ENCODE measurements at regions not wholly inside any gene's neighbourhood (a gene's known extent, or its start where the extent isn't known, plus 50 kb on each side); places are given as distances from the start of the nearest gene placed in this dataset.

GRCh38 chr4:1499465-1499864 lies 93.2 kb upstream of the NKX1-1 start:
- Mint-ChIP-seq H3K9me3 (ENCODE audit: low read depth) (no peaks in the 10 kb centered on the region), H3K27me3 (no peaks in the 10 kb centered on the region), H3K36me3 (no peaks in the 10 kb centered on the region), H3K27ac (no peak overlapping the region), H3K4me1 (no peaks in the 10 kb centered on the region), H3K4me3 (no peak overlapping the region)
- DNase-seq: no peak
- CTCF ChIA-PET: no interaction called here
- no peak for ATAC-seq

GRCh38 chr4:1497189-1497801 lies 91.1 kb upstream of the NKX1-1 start:
- CTCF ChIA-PET: no interaction called here

GRCh38 chr4:1496116-1496642 lies 89.9 kb upstream of the NKX1-1 start:
- Mint-ChIP-seq H3K9me3 (ENCODE audit: low read depth) (no peaks in the 10 kb centered on the region), H3K36me3 (no peaks in the 10 kb centered on the region), H3K27ac (no peak overlapping the region), H3K4me1 (no peaks in the 10 kb centered on the region), H3K27me3 (no peaks in the 10 kb centered on the region), H3K4me3 (no peak overlapping the region)
- DNase-seq (no peak), ATAC-seq (no peak)
- CTCF ChIA-PET: no interaction called here

More at GRCh38 chr4:1497189-1497801, 91.1 kb upstream of the NKX1-1 start:
- Mint-ChIP-seq H3K4me3 (no peak overlapping the region), H3K27me3 (no peaks in the 10 kb centered on the region), H3K27ac (no peak overlapping the region), H3K9me3 (ENCODE audit: low read depth) (no peaks in the 10 kb centered on the region), H3K36me3 (no peaks in the 10 kb centered on the region), H3K4me1 (no peaks in the 10 kb centered on the region)
- DNase-seq (no peak), ATAC-seq (no peak)

GRCh38 chr4:1495416-1496115 lies 89.3 kb upstream of the NKX1-1 start:
- DNase-seq (no peak), ATAC-seq (no peak)
- Mint-ChIP-seq H3K4me1 (no peaks in the 10 kb centered on the region), H3K27me3 (no peaks in the 10 kb centered on the region), H3K9me3 (ENCODE audit: low read depth) (no peaks in the 10 kb centered on the region), H3K4me3 (no peak overlapping the region), H3K36me3 (no peaks in the 10 kb centered on the region), H3K27ac (no peak overlapping the region)
- CTCF ChIA-PET: no interaction called here

- no peak for ATAC-seq
- Mint-ChIP-seq H3K27ac (no peak overlapping the region), H3K4me3 (no peak overlapping the region), H3K4me1 (no peaks in the 10 kb centered on the region), H3K9me3 (ENCODE audit: low read depth) (no peaks in the 10 kb centered on the region), H3K36me3 (no peaks in the 10 kb centered on the region), H3K27me3 (no peaks in the 10 kb centered on the region)
- CTCF ChIA-PET: no interaction called here
- DNase-seq: no peak
These were observed 88.4 kb upstream of the NKX1-1 start for GRCh38 chr4:1494416-1495315.

GRCh38 chr4:1493540-1494287 lies 87.5 kb upstream of the NKX1-1 start:
- no peak for DNase-seq
- no peak for ATAC-seq
- Mint-ChIP-seq H3K4me1 (no peaks in the 10 kb centered on the region), H3K4me3 (no peak overlapping the region), H3K36me3 (no peaks in the 10 kb centered on the region), H3K27ac (no peak overlapping the region), H3K9me3 (ENCODE audit: low read depth) (no peaks in the 10 kb centered on the region), H3K27me3 (no peaks in the 10 kb centered on the region)
- CTCF ChIA-PET: no interaction called here

GRCh38 chr4:1492651-1493539 lies 86.7 kb upstream of the NKX1-1 start:
- Mint-ChIP-seq H3K4me3 (no peak overlapping the region), H3K4me1 (no peaks in the 10 kb centered on the region), H3K27ac (no peak overlapping the region), H3K27me3 (no peaks in the 10 kb centered on the region), H3K9me3 (ENCODE audit: low read depth) (no peaks in the 10 kb centered on the region), H3K36me3 (no peaks in the 10 kb centered on the region)
- ATAC-seq (no peak), DNase-seq (no peak)
- CTCF ChIA-PET: no interaction called here

GRCh38 chr4:1492142-1492457 lies 85.9 kb upstream of the NKX1-1 start:
- DNase-seq (no peak), ATAC-seq (no peak)

GRCh38 chr4:1491328-1492141 lies 85.3 kb upstream of the NKX1-1 start:
- CTCF ChIA-PET: interaction anchor here (0.5 kb wide), 1 partner anchor 423 kb away, joined by 3 read pairs; no protein-coding TSS in a partner anchor
- no peak overlapping the region for H3K27ac Mint-ChIP-seq
- no peaks in the 10 kb centered on the region for H3K4me1 Mint-ChIP-seq
- no peak for ATAC-seq
- H3K27me3 Mint-ChIP-seq: peaks cover under 1% of the 10 kb centered on the region
- H3K36me3 Mint-ChIP-seq: no peaks in the 10 kb centered on the region
- no peak for DNase-seq
- H3K4me3 Mint-ChIP-seq: no peak overlapping the region
- peaks cover under 1% of the 10 kb centered on the region for H3K9me3 Mint-ChIP-seq (ENCODE audit: low read depth)

More at GRCh38 chr4:1492142-1492457, 85.9 kb upstream of the NKX1-1 start:
- H3K4me1 Mint-ChIP-seq: no peaks in the 10 kb centered on the region
- H3K4me3 Mint-ChIP-seq: no peak overlapping the region
- H3K9me3 Mint-ChIP-seq (ENCODE audit: low read depth): no peaks in the 10 kb centered on the region
- CTCF ChIA-PET: no interaction called here
- H3K36me3 Mint-ChIP-seq: no peaks in the 10 kb centered on the region
- H3K27me3 Mint-ChIP-seq: no peaks in the 10 kb centered on the region
- no peak overlapping the region for H3K27ac Mint-ChIP-seq

- no peak for DNase-seq
- Mint-ChIP-seq H3K36me3 (peaks cover 4% of the 10 kb centered on the region), H3K9me3 (ENCODE audit: low read depth) (peaks cover 7% of the 10 kb centered on the region), H3K4me1 (no peaks in the 10 kb centered on the region), H3K4me3 (no peak overlapping the region), H3K27ac (no peak overlapping the region), H3K27me3 (peaks cover 2% of the 10 kb centered on the region)
- CTCF ChIA-PET: interaction anchor here (0.5 kb wide), 1 partner anchor 424 kb away, joined by 3 read pairs; no protein-coding TSS in a partner anchor
- ATAC-seq: no peak
These were observed 84.5 kb upstream of the NKX1-1 start for GRCh38 chr4:1490654-1491327.

- CTCF ChIA-PET: no interaction called here
- no peak for ATAC-seq
These were observed 83.9 kb upstream of the NKX1-1 start for GRCh38 chr4:1490011-1490653.

More at GRCh38 chr4:1490011-1490653, 83.9 kb upstream of the NKX1-1 start:
- Mint-ChIP-seq H3K4me3 (no peak overlapping the region), H3K27me3 (peaks cover 2% of the 10 kb centered on the region), H3K9me3 (ENCODE audit: low read depth) (peaks cover 11% of the 10 kb centered on the region), H3K4me1 (no peaks in the 10 kb centered on the region), H3K27ac (no peak overlapping the region), H3K36me3 (peaks cover 5% of the 10 kb centered on the region)
- no peak for DNase-seq
